ENCODE measurements at regions not wholly inside any gene's neighbourhood (a gene's known extent, or its start where the extent isn't known, plus 50 kb on each side); places are given as distances from the start of the nearest gene placed in this dataset.

GRCh38 chr16:64412578-64413280 is 709.1 kb downstream of the CDH11 start:
- no peak for TF ChIP-seq CTCF (IDR thresholded peaks at IDR 0.05; ENCODE audit: low read depth, low read length)
- TF ChIP-seq POLR2A (IDR thresholded peaks at IDR 0.05; ENCODE audit: extremely low read depth, insufficient read length): no peak
- no peak for TF ChIP-seq MYC (IDR thresholded peaks at IDR 0.05; ENCODE audit: low read depth, low read length)
